ENCODE measurements at regions not wholly inside any gene's neighbourhood (a gene's known extent, or its start where the extent isn't known, plus 50 kb on each side); places are given as distances from the start of the nearest gene placed in this dataset.

DNA sequence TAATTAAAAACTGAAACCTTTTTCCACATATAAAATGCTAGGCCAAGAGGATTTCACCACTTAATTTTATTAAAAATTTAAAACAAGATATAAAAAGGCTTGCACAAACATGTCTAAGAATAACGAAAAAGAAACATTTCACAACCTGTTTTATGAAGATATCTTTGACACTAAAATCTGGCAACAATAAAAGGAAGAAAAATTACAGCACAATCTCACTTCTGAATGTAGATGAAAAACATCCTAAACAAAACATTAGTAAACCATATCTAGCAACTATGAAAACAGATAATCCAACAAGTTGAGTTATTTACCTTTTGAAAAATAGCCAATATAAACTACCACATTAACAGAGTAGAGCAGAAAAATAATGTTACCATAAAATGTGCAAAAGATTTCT is 185.4 kb upstream of the MMADHC start:
- FAIRE-seq (peak; percentile 78), ATAC-seq (no peak), DNase-seq (no peak)
- no peaks in the 10 kb centered on the region for H3K9me3 ChIP-seq
- WGBS, 2 donors = 52 to 73% methylated on average over 1 of the region's 1 CpG
- no peak overlapping the region for H3K27ac ChIP-seq
- intact Hi-C loops (cut with DNase I) = no loop called here
- H3K27me3 ChIP-seq = no peaks in the 10 kb centered on the region
- TF ChIP-seq CTCF (IDR thresholded peaks at IDR 0.05) = no peak
- H3K36me3 ChIP-seq = no peaks in the 10 kb centered on the region
- no peaks in the 10 kb centered on the region for H3K4me1 ChIP-seq
- no peak overlapping the region for H3K4me3 ChIP-seq

DNA sequence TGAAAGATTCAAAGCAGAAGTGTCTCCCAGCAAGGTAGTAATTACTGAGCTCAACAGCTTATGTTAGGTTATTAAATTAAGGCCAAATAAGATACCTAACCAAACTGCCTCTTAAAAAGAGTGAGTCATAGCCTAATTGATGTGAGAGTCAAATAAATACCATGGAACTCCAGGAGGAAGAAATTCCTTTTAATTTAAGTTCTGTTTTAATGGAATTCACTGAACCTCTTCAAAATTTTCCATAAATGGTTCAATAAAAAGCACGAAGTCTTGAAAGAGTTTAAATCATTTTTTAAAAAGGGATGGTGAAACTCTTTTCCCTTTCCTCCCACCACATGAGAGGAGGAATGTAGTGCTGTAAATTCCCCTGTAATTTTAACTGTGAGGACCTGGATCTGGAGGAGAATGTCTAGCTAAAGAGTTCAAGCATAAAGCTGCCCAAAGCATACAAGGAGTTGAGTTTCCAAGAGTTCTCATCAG is 180.8 kb upstream of the MMADHC start:
- TF ChIP-seq CTCF (IDR thresholded peaks at IDR 0.05) = no peak
- 20 to 25% methylated on average over 1 of the region's 1 CpG for WGBS, 2 donors
- no peaks in the 10 kb centered on the region for H3K36me3 ChIP-seq
- no peak overlapping the region for H3K27ac ChIP-seq
- no peaks in the 10 kb centered on the region for H3K9me3 ChIP-seq
- H3K4me1 ChIP-seq = no peaks in the 10 kb centered on the region
- DNase-seq (no peak), ATAC-seq (peak in 1 of 4 donors; percentile 29), FAIRE-seq (no peak)
- intact Hi-C loops (cut with DNase I) = no loop called here
- no peaks in the 10 kb centered on the region for H3K27me3 ChIP-seq
- H3K4me3 ChIP-seq = no peak overlapping the region

- H3K4me3 ChIP-seq = no peak overlapping the region
- no peak overlapping the region for H3K27ac ChIP-seq
- no peaks in the 10 kb centered on the region for H3K4me1 ChIP-seq
- intact Hi-C loops (cut with DNase I) = no loop called here
- H3K36me3 ChIP-seq = no peaks in the 10 kb centered on the region
- 61 to 62% methylated on average over 3 of the region's 3 CpGs for WGBS, 2 donors
- ATAC-seq (no peak), FAIRE-seq (no peak), DNase-seq (no peak)
- no peak for TF ChIP-seq CTCF (IDR thresholded peaks at IDR 0.05)
- no peaks in the 10 kb centered on the region for H3K9me3 ChIP-seq
- H3K27me3 ChIP-seq = no peaks in the 10 kb centered on the region
Observed at GRCh38 chr2:149767516-149767974, 180.0 kb upstream of the MMADHC start.

GRCh38 chr2:149766339-149766738 is 178.8 kb upstream of the MMADHC start:
- H3K36me3 ChIP-seq = no peaks in the 10 kb centered on the region
- no peak overlapping the region for H3K4me3 ChIP-seq
- no peak overlapping the region for H3K27ac ChIP-seq
- DNase-seq (no peak), ATAC-seq (no peak), FAIRE-seq (no peak)
- H3K27me3 ChIP-seq = no peaks in the 10 kb centered on the region
- TF ChIP-seq CTCF (IDR thresholded peaks at IDR 0.05) = no peak
- H3K4me1 ChIP-seq = no peaks in the 10 kb centered on the region
- no peaks in the 10 kb centered on the region for H3K9me3 ChIP-seq
- intact Hi-C loops (cut with DNase I) = no loop called here

DNA sequence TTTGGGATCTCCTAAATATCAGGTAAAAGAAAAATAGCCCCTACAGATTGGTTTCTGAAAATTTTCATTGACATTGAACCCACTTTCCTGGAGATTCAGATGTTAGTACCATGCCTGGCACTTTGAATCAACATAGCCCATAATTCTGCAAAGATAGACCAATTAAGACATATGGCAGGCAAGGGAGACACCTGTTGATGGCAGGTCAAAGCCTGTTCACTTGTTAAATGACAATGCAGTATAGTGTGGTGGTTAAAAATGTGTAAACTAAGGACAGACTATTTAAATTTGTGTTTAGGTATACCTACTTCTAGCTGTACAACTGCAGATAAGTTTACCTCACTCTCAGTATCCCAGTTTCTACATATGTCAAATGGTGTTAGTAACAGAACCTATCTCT is 178.1 kb upstream of the MMADHC start:
- Histone ChIP-seq H3K27ac (no peak overlapping the region), H3K9me3 (no peaks in the 10 kb centered on the region), H3K4me1 (no peaks in the 10 kb centered on the region), H3K4me3 (no peak overlapping the region), H3K27me3 (no peaks in the 10 kb centered on the region), H3K36me3 (no peaks in the 10 kb centered on the region)
- ATAC-seq (no peak), DNase-seq (no peak), FAIRE-seq (no peak)
- no peak for TF ChIP-seq CTCF (IDR thresholded peaks at IDR 0.05)
- intact Hi-C loops (cut with DNase I) = no loop called here
